ENCODE measurements at regions not wholly inside any gene's neighbourhood (a gene's known extent, or its start where the extent isn't known, plus 50 kb on each side); places are given as distances from the start of the nearest gene placed in this dataset.
A peak's percentile ranks its signal among the peaks of the same experiment; 100 is the strongest.

DNA sequence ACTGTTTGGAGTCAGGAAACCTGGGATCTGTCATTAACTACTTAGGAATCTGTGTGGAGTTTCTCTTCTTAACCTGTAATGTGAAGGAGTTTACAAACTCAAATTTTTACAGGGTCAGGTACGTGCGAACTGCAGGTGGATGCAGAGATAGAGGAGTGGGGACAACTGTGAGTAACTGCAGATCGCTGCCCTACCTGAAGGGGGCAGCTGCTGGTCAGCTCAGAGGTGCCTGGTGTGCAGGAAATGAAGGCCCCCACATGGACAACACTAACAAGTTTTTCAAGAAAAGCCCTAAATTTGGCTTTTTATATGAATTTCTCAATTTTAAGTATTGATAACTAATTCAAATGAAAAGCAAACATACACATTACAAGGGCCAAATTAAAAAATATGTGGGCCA, 380.0 kb downstream of the REEP3 start:
- Histone ChIP-seq H3K27ac (ENCODE audit: low read length) (no peak overlapping the region), H2AFZ (ENCODE audit: low read depth, low read length) (no peak overlapping the region), H3K4me1 (ENCODE audit: low read length) (peaks cover 7% of the 10 kb centered on the region), H3K9me3 (ENCODE audit: insufficient read depth, low read length) (no peaks in the 10 kb centered on the region), H3K27me3 (ENCODE audit: low read depth, low read length) (no peaks in the 10 kb centered on the region), H3K36me3 (replicated peaks; ENCODE audit: low read depth, low read length) (no peaks in the 10 kb centered on the region), H3K79me2 (ENCODE audit: low read length) (no peaks in the 10 kb centered on the region), H3K4me2 (ENCODE audit: low read length) (no peak overlapping the region), H3K9ac (ENCODE audit: low read length) (no peak overlapping the region), H4K20me1 (ENCODE audit: insufficient read depth, low read length) (no peaks in the 10 kb centered on the region), H3K4me3 (ENCODE audit: low read length) (no peak overlapping the region)
- no peak for TF ChIP-seq EZH2phosphoT487 (IDR thresholded peaks at IDR 0.05; ENCODE audit: low read depth)
- TF ChIP-seq, protein P1, sequence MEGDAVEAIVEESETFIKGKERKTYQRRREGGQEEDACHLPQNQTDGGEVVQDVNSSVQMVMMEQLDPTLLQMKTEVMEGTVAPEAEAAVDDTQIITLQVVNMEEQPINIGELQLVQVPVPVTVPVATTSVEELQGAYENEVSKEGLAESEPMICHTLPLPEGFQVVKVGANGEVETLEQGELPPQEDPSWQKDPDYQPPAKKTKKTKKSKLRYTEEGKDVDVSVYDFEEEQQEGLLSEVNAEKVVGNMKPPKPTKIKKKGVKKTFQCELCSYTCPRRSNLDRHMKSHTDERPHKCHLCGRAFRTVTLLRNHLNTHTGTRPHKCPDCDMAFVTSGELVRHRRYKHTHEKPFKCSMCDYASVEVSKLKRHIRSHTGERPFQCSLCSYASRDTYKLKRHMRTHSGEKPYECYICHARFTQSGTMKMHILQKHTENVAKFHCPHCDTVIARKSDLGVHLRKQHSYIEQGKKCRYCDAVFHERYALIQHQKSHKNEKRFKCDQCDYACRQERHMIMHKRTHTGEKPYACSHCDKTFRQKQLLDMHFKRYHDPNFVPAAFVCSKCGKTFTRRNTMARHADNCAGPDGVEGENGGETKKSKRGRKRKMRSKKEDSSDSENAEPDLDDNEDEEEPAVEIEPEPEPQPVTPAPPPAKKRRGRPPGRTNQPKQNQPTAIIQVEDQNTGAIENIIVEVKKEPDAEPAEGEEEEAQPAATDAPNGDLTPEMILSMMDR (IDR thresholded peaks at IDR 0.05; ENCODE audit: low read depth, low read length) = peak; percentile 26

DNA sequence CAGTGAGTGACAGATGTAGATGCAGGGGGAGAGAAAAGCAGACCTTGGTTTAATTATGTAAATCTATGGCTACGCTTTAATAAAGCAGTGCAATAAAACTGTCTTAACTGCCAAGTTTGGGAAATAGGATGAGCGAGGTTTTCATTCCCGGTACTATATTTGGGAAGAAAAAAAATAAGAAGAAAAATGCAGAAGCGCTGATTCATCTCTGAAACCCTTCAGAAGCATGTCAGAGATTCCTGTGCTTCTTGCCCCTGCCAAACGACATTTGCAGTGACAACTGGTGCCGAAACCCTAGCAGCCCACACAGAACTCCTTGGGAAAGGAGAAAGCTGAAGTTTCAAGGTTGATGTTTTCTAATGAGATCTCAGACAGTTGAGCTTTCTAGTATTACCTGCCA, 380.7 kb downstream of the REEP3 start:
- H3K36me3 ChIP-seq (replicated peaks; ENCODE audit: low read depth, low read length) = no peaks in the 10 kb centered on the region
- peaks cover 2% of the 10 kb centered on the region for H3K4me1 ChIP-seq (ENCODE audit: low read length)
- H3K4me2 ChIP-seq (ENCODE audit: low read length) = no peak overlapping the region
- no peaks in the 10 kb centered on the region for H3K27me3 ChIP-seq (ENCODE audit: low read depth, low read length)
- H4K20me1 ChIP-seq (ENCODE audit: insufficient read depth, low read length) = no peaks in the 10 kb centered on the region
- no peaks in the 10 kb centered on the region for H3K9me3 ChIP-seq (ENCODE audit: insufficient read depth, low read length)
- no peak for TF ChIP-seq EZH2phosphoT487 (IDR thresholded peaks at IDR 0.05; ENCODE audit: low read depth)
- TF ChIP-seq, protein P1 (IDR thresholded peaks at IDR 0.05; ENCODE audit: low read depth, low read length) = no peak
- H3K79me2 ChIP-seq (ENCODE audit: low read length) = no peaks in the 10 kb centered on the region
- no peak overlapping the region for H2AFZ ChIP-seq (ENCODE audit: low read depth, low read length)
- no peak overlapping the region for H3K27ac ChIP-seq (ENCODE audit: low read length)
- H3K9ac ChIP-seq (ENCODE audit: low read length) = no peak overlapping the region
- no peak overlapping the region for H3K4me3 ChIP-seq (ENCODE audit: low read length)

DNA sequence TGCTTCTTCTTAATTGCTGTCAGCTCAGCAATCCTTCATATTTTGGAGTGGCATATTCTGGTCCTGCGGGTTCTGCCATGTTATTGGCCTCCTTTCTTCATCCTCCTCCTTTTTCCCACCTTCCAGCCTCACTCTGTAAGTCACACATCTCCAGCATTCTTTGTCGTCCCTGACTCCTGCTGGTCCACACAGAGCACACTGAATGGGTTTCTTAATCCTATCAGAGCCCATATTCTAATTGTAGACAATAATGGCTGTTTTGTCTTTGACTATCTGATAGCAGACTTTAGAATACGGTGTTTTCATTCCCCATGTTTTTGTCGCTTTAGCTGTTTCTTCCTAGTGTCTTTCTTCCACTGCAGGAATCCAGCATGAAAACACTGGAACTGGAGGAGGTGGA, 389.6 kb downstream of the REEP3 start:
- Histone ChIP-seq H3K27me3 (ENCODE audit: low read depth, low read length) (no peaks in the 10 kb centered on the region), H3K9me3 (ENCODE audit: insufficient read depth, low read length) (no peaks in the 10 kb centered on the region), H3K4me2 (ENCODE audit: low read length) (no peak overlapping the region), H3K36me3 (replicated peaks; ENCODE audit: low read depth, low read length) (no peaks in the 10 kb centered on the region), H3K4me1 (ENCODE audit: low read length) (no peaks in the 10 kb centered on the region), H4K20me1 (ENCODE audit: insufficient read depth, low read length) (no peaks in the 10 kb centered on the region), H3K9ac (ENCODE audit: low read length) (no peak overlapping the region), H3K27ac (ENCODE audit: low read length) (no peak overlapping the region), H3K4me3 (ENCODE audit: low read length) (no peak overlapping the region), H2AFZ (ENCODE audit: low read depth, low read length) (no peak overlapping the region), H3K79me2 (ENCODE audit: low read length) (no peaks in the 10 kb centered on the region)
- TF ChIP-seq, protein P1 (IDR thresholded peaks at IDR 0.05; ENCODE audit: low read depth, low read length) = no peak
- no peak for TF ChIP-seq EZH2phosphoT487 (IDR thresholded peaks at IDR 0.05; ENCODE audit: low read depth)

DNA sequence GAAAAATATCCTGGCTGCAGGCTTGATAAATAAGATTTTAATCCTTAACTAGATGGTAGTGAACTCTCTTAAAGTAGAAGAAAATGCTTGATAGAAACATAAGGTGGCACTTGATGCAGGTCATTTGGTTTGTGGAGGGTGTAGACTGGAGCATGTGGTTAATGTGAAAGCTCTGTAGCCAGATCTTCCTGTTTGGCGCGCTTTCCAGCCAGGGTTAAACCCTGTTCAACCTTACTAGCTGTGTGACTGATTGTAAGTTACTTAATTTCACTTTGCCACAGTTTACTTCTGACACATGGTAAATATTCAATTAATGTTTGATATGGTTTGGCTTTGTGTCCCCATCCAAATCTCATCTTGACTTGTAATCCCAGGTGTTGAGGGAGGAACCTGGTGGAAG, 394.0 kb downstream of the REEP3 start:
- no peak for TF ChIP-seq EZH2phosphoT487 (IDR thresholded peaks at IDR 0.05; ENCODE audit: low read depth)
- no peaks in the 10 kb centered on the region for H3K9me3 ChIP-seq (ENCODE audit: insufficient read depth, low read length)
- H2AFZ ChIP-seq (ENCODE audit: low read depth, low read length) = no peak overlapping the region

DNA sequence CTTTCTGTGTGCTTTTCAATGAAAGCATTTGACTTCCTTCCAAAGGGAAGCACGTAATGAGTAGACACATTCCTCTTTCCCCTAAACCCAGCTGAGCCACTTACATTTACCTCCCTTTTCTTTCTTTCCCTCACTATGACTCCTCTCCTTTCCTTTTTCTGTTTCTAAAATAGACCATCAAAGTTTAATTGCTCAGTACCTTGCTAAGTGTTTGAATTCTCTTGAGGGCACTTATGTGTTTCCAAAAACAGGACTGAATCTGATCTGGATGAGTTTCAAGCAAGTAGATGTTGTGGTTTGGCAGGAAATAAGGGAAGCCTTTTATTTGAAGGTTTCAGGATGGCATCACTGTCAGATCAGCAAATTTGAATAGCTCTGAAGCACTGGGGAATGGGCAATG, 396.2 kb downstream of the REEP3 start:
- Histone ChIP-seq H3K27me3 (ENCODE audit: low read depth, low read length) (no peaks in the 10 kb centered on the region), H3K9me3 (ENCODE audit: insufficient read depth, low read length) (no peaks in the 10 kb centered on the region), H3K4me2 (ENCODE audit: low read length) (no peak overlapping the region), H3K4me1 (ENCODE audit: low read length) (no peaks in the 10 kb centered on the region), H3K36me3 (replicated peaks; ENCODE audit: low read depth, low read length) (no peaks in the 10 kb centered on the region), H3K9ac (ENCODE audit: low read length) (no peak overlapping the region), H3K27ac (ENCODE audit: low read length) (no peak overlapping the region), H3K79me2 (ENCODE audit: low read length) (no peaks in the 10 kb centered on the region), H4K20me1 (ENCODE audit: insufficient read depth, low read length) (no peaks in the 10 kb centered on the region), H2AFZ (ENCODE audit: low read depth, low read length) (no peak overlapping the region), H3K4me3 (ENCODE audit: low read length) (no peak overlapping the region)
- TF ChIP-seq, protein P1 (IDR thresholded peaks at IDR 0.05; ENCODE audit: low read depth, low read length) = no peak
- TF ChIP-seq EZH2phosphoT487 (IDR thresholded peaks at IDR 0.05; ENCODE audit: low read depth) = no peak

More for the DNA sequence above, 394.0 kb downstream of the REEP3 start:
- H4K20me1 ChIP-seq (ENCODE audit: insufficient read depth, low read length) = no peaks in the 10 kb centered on the region
- no peaks in the 10 kb centered on the region for H3K79me2 ChIP-seq (ENCODE audit: low read length)
- no peaks in the 10 kb centered on the region for H3K27me3 ChIP-seq (ENCODE audit: low read depth, low read length)
- no peaks in the 10 kb centered on the region for H3K4me1 ChIP-seq (ENCODE audit: low read length)
- H3K4me3 ChIP-seq (ENCODE audit: low read length) = no peak overlapping the region
- H3K9ac ChIP-seq (ENCODE audit: low read length) = no peak overlapping the region
- H3K4me2 ChIP-seq (ENCODE audit: low read length) = no peak overlapping the region
- H3K27ac ChIP-seq (ENCODE audit: low read length) = no peak overlapping the region
- no peaks in the 10 kb centered on the region for H3K36me3 ChIP-seq (replicated peaks; ENCODE audit: low read depth, low read length)
